ENCODE measurements at regions not wholly inside any gene's neighbourhood (a gene's known extent, or its start where the extent isn't known, plus 50 kb on each side); places are given as distances from the start of the nearest gene placed in this dataset.

DNA sequence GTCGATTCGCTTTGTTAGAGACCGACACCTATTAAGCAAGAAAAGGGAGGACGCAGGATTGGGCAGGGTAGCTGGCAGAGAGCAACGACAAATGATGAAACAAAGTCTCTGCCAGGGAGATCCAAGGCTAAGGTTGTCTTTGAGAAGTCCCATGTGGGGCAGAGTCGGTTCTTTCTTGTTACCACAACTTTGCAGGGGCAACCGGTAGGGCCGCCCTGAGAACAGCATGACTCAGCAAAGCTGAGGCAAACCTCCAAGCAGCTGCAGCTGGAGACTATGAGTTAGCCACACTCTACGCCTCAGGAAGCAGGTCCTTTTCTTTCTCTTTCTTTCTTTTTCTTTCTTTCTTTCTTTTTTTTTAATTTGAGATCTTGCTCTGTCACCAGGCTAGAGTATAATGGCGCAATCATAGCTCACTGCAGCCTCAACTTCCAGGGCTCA is 452.3 kb upstream of the ID2 start (continued):
- TF ChIP-seq CEBPG (CRISPR knock-in tag; IDR thresholded peaks at IDR 0.05) (no peak), CEBPG (tag; conservative IDR thresholded peaks at IDR 0.05 in 1 of 2, IDR thresholded peaks at IDR 0.05 in 1 of 2) (peak in 1 of 2 experiments; percentile 66; a peak in 1 of 4 replicates), FOXK1 (CRISPR knock-in tag; IDR thresholded peaks at IDR 0.05; ENCODE audit: borderline replicate concordance) (no peak), C11orf30 (IDR thresholded peaks at IDR 0.05; ENCODE audit: low read depth) (peak; percentile 97), ELF4 (CRISPR knock-in tag; IDR thresholded peaks at IDR 0.05) (0 out of 2 replicates have a peak, but pooled peaks have one; percentile 43), NFE2 (IDR thresholded peaks at IDR 0.05; ENCODE audit: low read depth) (peak; percentile 98), U2AF1 (optimal IDR thresholded peaks at IDR 0.05; ENCODE audit: low read depth, low read length) (peak; percentile 1), SMARCE1 (IDR thresholded peaks at IDR 0.05) (peak; percentile 41; the same call in 1 of the 2 replicates), ARID1B (IDR thresholded peaks at IDR 0.05) (peak; percentile 54; the same call in 1 of the 2 replicates), CXXC5 (CRISPR knock-in tag; IDR thresholded peaks at IDR 0.05) (0 out of 2 replicates have a peak, but pooled peaks have one; percentile 16)

DNA sequence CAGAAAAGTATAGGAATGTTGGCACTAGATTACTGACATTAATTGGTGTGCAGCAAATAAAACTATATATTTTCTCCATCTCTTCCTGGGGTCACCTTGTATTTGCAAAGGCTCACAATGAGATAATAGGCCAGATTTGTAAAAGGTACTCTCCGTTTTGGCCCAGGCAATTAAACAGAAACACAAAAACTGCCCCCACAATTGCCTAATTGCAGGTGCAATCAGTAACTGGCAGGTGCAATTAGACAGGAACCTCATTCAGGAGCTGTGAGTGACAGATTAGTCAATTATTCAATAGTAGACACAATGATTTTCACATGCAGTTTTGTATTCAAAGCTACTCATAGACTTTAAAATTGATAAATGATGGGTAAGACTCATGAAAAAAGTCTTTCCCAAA is 451.4 kb upstream of the ID2 start:
- FAIRE-seq = no peak
- Histone ChIP-seq H3K27ac (ENCODE audit: extremely low read depth, low read depth, low read length) (no peak overlapping the region), H3K9ac (ENCODE audit: insufficient read depth in 1 of 2, low read depth in 2 of 2, low read length in 2 of 2) (no peak overlapping the region), H3K4me1 (replicated peaks in 1 of 2; ENCODE audit: control insufficient read depth in 2 of 2, insufficient read depth in 2 of 2, low read length in 2 of 2) (peaks cover 0 to 3% of the 10 kb centered on the region in 2 experiments; a peak in 2 of 5 replicates), H3K9me3 (replicated peaks; ENCODE audit: control insufficient read depth, insufficient read depth, low read depth, low read length) (no peaks in the 10 kb centered on the region), H3K4me3 (no peak overlapping the region), H2AFZ (ENCODE audit: low read depth, low read length) (no peak overlapping the region), H3K4me2 (ENCODE audit: insufficient read depth, low read length) (no peak overlapping the region), H3K9me1 (ENCODE audit: control insufficient read depth, insufficient read depth, low read length) (no peaks in the 10 kb centered on the region), H3K27me3 (ENCODE audit: control insufficient read depth in 2 of 2, insufficient read depth in 2 of 2, low read length in 2 of 2) (peaks cover 0 to 12% of the 10 kb centered on the region in 2 experiments; a peak in 2 of 5 replicates), H3K79me2 (ENCODE audit: control insufficient read depth, insufficient read depth, low read length) (no peaks in the 10 kb centered on the region), H4K20me1 (replicated peaks; ENCODE audit: control insufficient read depth, insufficient read depth, low read length) (no peaks in the 10 kb centered on the region), H3K36me3 (ENCODE audit: control insufficient read depth, insufficient read depth, low read length) (no peaks in the 10 kb centered on the region)
- no peak for DNase-seq (ENCODE audit: extremely low read depth in 1 of 4, low spot score in 3 of 4)
- no peak for ATAC-seq
- ChIA-PET POLR2A (interaction anchor here (0.8 kb wide), 1 partner anchor 17 kb away, joined by 3 read pairs; no protein-coding TSS in a partner anchor), CTCF (ENCODE audit: low intra/inter-chr PET ratio) (no interaction called here)
- in situ Hi-C loops (cut with MboI) = no loop called here
- intact Hi-C loops (cut with micrococcal nuclease) = no loop called here
- 10% methylated on average over 1 of the region's 1 CpG for WGBS (ENCODE audit: insufficient coverage, low coverage, missing lambda C conversion rate)
- no TSS peak for BruUV-seq (replicated peaks)
- TF ChIP-seq ELF4 (CRISPR knock-in tag; IDR thresholded peaks at IDR 0.05) (no peak), HMG20A (CRISPR knock-in tag; conservative IDR thresholded peaks at IDR 0.05) (no peak), ZNF12 (CRISPR knock-in tag; IDR thresholded peaks at IDR 0.05) (no peak), HMGN3 (IDR thresholded peaks at IDR 0.05; ENCODE audit: borderline replicate concordance, extremely low read depth, insufficient read length, low read depth, low read length) (no peak), ZNF785 (CRISPR knock-in tag; IDR thresholded peaks at IDR 0.05) (no peak), SMARCA5 (IDR thresholded peaks at IDR 0.05) (no peak), BRCA1 (IDR thresholded peaks at IDR 0.05) (no peak), BRCA1 (CRISPR knock-in tag; IDR thresholded peaks at IDR 0.05) (no peak), ZBED1 (IDR thresholded peaks at IDR 0.05) (no peak), HMG20B (CRISPR knock-in tag; IDR thresholded peaks at IDR 0.05) (no peak), TCFL5 (CRISPR knock-in tag; conservative IDR thresholded peaks at IDR 0.05) (no peak), TEAD2 (tag; IDR thresholded peaks at IDR 0.05) (no peak), ZNF146 (CRISPR knock-in tag; IDR thresholded peaks at IDR 0.05; ENCODE audit: unreplicated experiment) (no peak)
- TF ChIP-seq, protein P1, sequence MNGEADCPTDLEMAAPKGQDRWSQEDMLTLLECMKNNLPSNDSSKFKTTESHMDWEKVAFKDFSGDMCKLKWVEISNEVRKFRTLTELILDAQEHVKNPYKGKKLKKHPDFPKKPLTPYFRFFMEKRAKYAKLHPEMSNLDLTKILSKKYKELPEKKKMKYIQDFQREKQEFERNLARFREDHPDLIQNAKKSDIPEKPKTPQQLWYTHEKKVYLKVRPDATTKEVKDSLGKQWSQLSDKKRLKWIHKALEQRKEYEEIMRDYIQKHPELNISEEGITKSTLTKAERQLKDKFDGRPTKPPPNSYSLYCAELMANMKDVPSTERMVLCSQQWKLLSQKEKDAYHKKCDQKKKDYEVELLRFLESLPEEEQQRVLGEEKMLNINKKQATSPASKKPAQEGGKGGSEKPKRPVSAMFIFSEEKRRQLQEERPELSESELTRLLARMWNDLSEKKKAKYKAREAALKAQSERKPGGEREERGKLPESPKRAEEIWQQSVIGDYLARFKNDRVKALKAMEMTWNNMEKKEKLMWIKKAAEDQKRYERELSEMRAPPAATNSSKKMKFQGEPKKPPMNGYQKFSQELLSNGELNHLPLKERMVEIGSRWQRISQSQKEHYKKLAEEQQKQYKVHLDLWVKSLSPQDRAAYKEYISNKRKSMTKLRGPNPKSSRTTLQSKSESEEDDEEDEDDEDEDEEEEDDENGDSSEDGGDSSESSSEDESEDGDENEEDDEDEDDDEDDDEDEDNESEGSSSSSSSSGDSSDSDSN (IDR thresholded peaks at IDR 0.05; ENCODE audit: borderline replicate concordance in 1 of 2, low read depth in 2 of 2, low read length in 2 of 2) = no peak

All from K562 (cell line).